Heart right ventricle (tissue), 16 donors: ENCODE measurements at regions not wholly inside any gene's neighbourhood (a gene's known extent, or its start where the extent isn't known, plus 50 kb on each side); places are given as distances from the start of the nearest gene placed in this dataset.

Experiments used
- ATAC-seq, 8 donors: fragments of 200-7000 bp; cut with Tn5 transposase; one replicate each; pipeline ENCODE4 v1.9.1; 2020; ENCODE audit warnings: mild to moderate bottlenecking in 8 of 8, moderate library complexity in 8 of 8, moderate number of reproducible peaks in 1 of 8
- DNase-seq, 2 donors: peaks; one replicate each; pipeline ENCODE4 v3.0.0-alpha.2; 2020
- H3K27ac ChIP-seq, 10 donors: fragments of 200-600 bp; sonication (generic) in 2 of 10; one replicate each; pipeline versions ENCODE4 v1.5.0 to v1.8.0; 2020 to 2022; ENCODE audit warnings: mild to moderate bottlenecking in 3 of 10
- H3K27me3 ChIP-seq, 7 donors: fragments of 200-600 bp; one replicate each; pipeline ENCODE4 v1.8.0; 2021 to 2022; ENCODE audit warnings: mild to moderate bottlenecking in 2 of 7
- H3K36me3 ChIP-seq, 9 donors: fragments of 200-600 bp; sonication (generic) in 1 of 9; one replicate each; pipeline versions ENCODE4 v1.5.0 to v1.8.0; 2020 to 2022; ENCODE audit warnings: mild to moderate bottlenecking in 2 of 9
- H3K4me1 ChIP-seq, 9 donors: fragments of 200-600 bp; sonication (generic) in 1 of 9; one replicate each; pipeline versions ENCODE4 v1.5.0 to v1.8.0; 2020 to 2022; ENCODE audit warnings: mild to moderate bottlenecking in 4 of 9
- H3K4me3 ChIP-seq, 10 donors: fragments of 200-600 bp; sonication (generic) in 2 of 10; one replicate each; pipeline versions ENCODE4 v1.5.0 to v1.8.0; 2020 to 2022; ENCODE audit warnings: mild to moderate bottlenecking in 7 of 10, moderate library complexity in 2 of 10
- H3K9me3 ChIP-seq, 11 donors: fragments of 200-600 bp in 10 of 11; sonication (generic) in 2 of 11; one replicate each; pipeline versions ENCODE4 v1.5.0 to v1.8.0; 2013 to 2022; ENCODE audit warnings: mild to moderate bottlenecking in 2 of 11, control low read depth in 1 of 11, moderate library complexity in 1 of 11
- WGBS, 2 donors: extraction: QIAGEN DNeasy Blood & Tissue Kit; methylation state at CpG; one replicate each; pipeline ENCODE4 v1.1.7; 2013; ENCODE audit warnings: inconsistent platforms in 1 of 2; 5-methylcytosine and 5-hydroxymethylcytosine counted together
- intact Hi-C, 10 donors: fragments of 100-400 bp; cut with DNase I; formaldehyde crosslinking; loops; one replicate each; pipeline versions ENCODE4 v1.11.1 to v1.14.2; 2022
- TF ChIP-seq, protein P1 (sequence below), 9 donors: fragments of 200-600 bp; sonication (generic) in 2 of 9; IDR thresholded peaks; one replicate each; pipeline versions ENCODE4 v1.5.0 to v1.8.0; 2021 to 2022; ENCODE audit warnings: antibody characterized with exemption in 9 of 9, mild to moderate bottlenecking in 5 of 9, moderate library complexity in 1 of 9
- donor health status: Arrhythmogenic right ventricular cardiomyopathy.
- donor health status: ischemic (EF 13 %, LVEDD 7.1; RV severe dilation, severe dysfunction).
- donor health status: healthy with polysubstance abuse.
- donor health status: DM: no; HTN: yes; CAD: no.
- donor health status: DM: no; HTN: no; CAD: no.
- donor health status: ischemic (EF 25% LVEDD 6.9; RV normal size, moderate dysfunction).
- donor health status: ischemic (EF 25% LVEDD 5.7; RV mildly dilated, moderate dysfunction).
- donor health status: healthy.
- donor health status: DM: yes; HTN: yes; CAD: no.
- donor health status: Ischemic cardiomyopathy.
- donor health status: ischemic (EF 35%, LVEDD 5.7; RV mildly dilated, moderate dysfunction).
- donor health status: nonischemic (EF 11% LVEDD 7.7; RV severe dilation, severe dysfunction).
- donor health status: DM: yes; HTN: yes; CAD: no.
- donor health status: PGD.
- donor health status: ischemic (EF 29% LVEDD 5.4; RV normal size, mild dysfunction).
- donor health status: nonischemic (EF 23%, LVEDD 6.1; RV moderate dilation, normal function).

DNA sequence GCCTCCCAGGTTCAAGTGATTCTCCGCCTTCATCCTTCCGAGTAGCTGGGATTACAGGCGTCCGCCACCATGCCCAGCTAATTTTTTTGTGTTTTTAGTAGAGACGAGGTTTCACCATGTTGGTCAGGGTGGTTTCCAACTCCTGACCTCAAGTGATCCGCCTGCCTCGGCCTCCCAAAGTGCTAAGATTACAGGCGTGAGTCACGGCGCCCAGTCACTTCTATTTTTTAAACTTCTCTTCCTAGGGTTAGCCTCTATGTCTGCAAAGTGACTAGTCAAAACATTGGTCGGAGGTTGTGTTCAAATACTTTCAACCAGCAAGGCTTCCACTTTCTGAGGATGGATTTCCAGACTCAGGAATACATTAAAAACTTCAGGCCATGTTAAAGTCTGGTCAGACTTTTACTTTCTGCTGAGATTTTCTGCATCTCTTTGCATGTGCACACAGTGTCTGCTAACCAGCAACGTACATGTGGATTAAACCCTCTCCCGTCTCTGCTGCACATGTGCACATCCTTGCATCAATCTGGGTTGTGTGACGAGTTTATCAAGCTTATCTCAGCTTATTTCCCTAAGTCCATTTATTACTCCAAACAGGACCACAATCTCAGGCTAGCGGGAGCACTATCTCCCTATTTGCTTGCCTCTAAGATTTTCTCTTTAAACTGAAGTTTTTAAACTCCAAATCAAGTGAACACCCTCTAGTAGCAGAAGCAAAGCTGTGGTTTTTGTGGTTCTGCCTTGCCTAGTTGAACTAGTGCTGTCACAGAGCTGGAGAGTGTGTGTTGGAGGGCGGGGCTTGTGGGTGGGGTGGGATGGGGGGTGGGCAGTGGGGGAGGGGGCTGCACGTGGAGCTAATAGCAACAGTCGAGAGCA, 525.2 kb upstream of the GOT2 start:
- Histone ChIP-seq H3K27me3 (no peaks in the 10 kb centered on the region), H3K36me3 (no peaks in the 10 kb centered on the region), H3K27ac (no peak overlapping the region), H3K4me1 (no peaks in the 10 kb centered on the region), H3K4me3 (no peak overlapping the region), H3K9me3 (peaks cover 0 to 7% (median 0%) of the 10 kb centered on the region in 11 donors)
- DNase-seq (no peak), ATAC-seq (no peak)
- intact Hi-C loops = no loop called here
- TF ChIP-seq, protein P1, sequence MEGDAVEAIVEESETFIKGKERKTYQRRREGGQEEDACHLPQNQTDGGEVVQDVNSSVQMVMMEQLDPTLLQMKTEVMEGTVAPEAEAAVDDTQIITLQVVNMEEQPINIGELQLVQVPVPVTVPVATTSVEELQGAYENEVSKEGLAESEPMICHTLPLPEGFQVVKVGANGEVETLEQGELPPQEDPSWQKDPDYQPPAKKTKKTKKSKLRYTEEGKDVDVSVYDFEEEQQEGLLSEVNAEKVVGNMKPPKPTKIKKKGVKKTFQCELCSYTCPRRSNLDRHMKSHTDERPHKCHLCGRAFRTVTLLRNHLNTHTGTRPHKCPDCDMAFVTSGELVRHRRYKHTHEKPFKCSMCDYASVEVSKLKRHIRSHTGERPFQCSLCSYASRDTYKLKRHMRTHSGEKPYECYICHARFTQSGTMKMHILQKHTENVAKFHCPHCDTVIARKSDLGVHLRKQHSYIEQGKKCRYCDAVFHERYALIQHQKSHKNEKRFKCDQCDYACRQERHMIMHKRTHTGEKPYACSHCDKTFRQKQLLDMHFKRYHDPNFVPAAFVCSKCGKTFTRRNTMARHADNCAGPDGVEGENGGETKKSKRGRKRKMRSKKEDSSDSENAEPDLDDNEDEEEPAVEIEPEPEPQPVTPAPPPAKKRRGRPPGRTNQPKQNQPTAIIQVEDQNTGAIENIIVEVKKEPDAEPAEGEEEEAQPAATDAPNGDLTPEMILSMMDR (IDR thresholded peaks at IDR 0.05) = no peak
- WGBS, 2 donors = 74 to 75% methylated on average over 18 of the region's 18 CpGs

GRCh38 chr16:59252317-59252716, 518.2 kb upstream of the GOT2 start:
- no peak for ATAC-seq
- H3K9me3 ChIP-seq = peaks cover 0 to 17% (median 0%) of the 10 kb centered on the region in 11 donors
- no peak overlapping the region for H3K27ac ChIP-seq
- no peaks in the 10 kb centered on the region for H3K4me1 ChIP-seq
- intact Hi-C loops = no loop called here
- TF ChIP-seq, protein P1 (IDR thresholded peaks at IDR 0.05) = no peak
- WGBS, 2 donors = 80 to 85% methylated on average over 3 of the region's 3 CpGs
- H3K36me3 ChIP-seq = no peaks in the 10 kb centered on the region
- H3K27me3 ChIP-seq = no peaks in the 10 kb centered on the region
- DNase-seq = no peak
- no peak overlapping the region for H3K4me3 ChIP-seq

DNA sequence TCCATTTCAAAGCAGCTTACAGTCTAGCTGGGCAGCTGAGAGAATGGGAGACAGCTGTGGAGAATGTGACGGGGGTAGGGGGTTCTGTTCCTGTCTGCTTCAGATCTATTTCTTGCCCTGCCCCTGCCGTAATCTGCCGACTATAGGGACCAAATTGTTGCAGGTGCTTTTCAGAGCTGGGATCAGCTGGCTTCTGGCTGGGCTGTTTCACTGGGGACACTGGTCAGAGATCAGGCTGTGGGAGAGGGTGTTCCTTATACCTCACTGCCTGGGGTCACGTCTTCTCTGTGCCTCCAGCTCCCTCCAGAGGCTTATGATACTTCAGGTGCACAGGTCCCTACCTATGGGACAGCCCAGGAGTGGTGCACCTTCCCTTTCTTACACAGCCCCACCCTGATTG, 514.9 kb upstream of the GOT2 start:
- no peaks in the 10 kb centered on the region for H3K27me3 ChIP-seq
- no peaks in the 10 kb centered on the region for H3K36me3 ChIP-seq
- no peak overlapping the region for H3K4me3 ChIP-seq
- peaks cover 0 to 7% (median 0%) of the 10 kb centered on the region in 11 donors for H3K9me3 ChIP-seq
- WGBS, 2 donors = 40 to 46% methylated on average over 4 of the region's 4 CpGs
- no peak for DNase-seq
- intact Hi-C loops = no loop called here
- no peak for ATAC-seq
- TF ChIP-seq, protein P1 (IDR thresholded peaks at IDR 0.05) = no peak
- H3K4me1 ChIP-seq = no peaks in the 10 kb centered on the region
- no peak overlapping the region for H3K27ac ChIP-seq

GRCh38 chr16:59242556-59242955, 508.4 kb upstream of the GOT2 start:
- H3K27ac ChIP-seq = no peak overlapping the region
- intact Hi-C loops = no loop called here
- DNase-seq (no peak), ATAC-seq (no peak)
- no peaks in the 10 kb centered on the region for H3K27me3 ChIP-seq
- TF ChIP-seq, protein P1 (IDR thresholded peaks at IDR 0.05) = no peak
- 59 to 63% methylated on average over 4 of the region's 4 CpGs for WGBS, 2 donors
- H3K36me3 ChIP-seq = no peaks in the 10 kb centered on the region
- H3K4me3 ChIP-seq = no peak overlapping the region
- H3K4me1 ChIP-seq = no peaks in the 10 kb centered on the region
- H3K9me3 ChIP-seq = no peaks in the 10 kb centered on the region
